ENCODE measurements at regions not wholly inside any gene's neighbourhood (a gene's known extent, or its start where the extent isn't known, plus 50 kb on each side); places are given as distances from the start of the nearest gene placed in this dataset.

GRCh38 chr11:81112718-81113117 lies 1620.9 kb downstream of the FAM181B start:
- POLR2A ChIA-PET, result no interaction called here
- no peaks in the 10 kb centered on the region for H3K4me1 ChIP-seq
- ATAC-seq, result no peak
- H3K9me3 ChIP-seq, result no peaks in the 10 kb centered on the region
- CTCF ChIA-PET, result interaction anchor here (0.5 kb wide), 1 partner anchor 14 kb away, joined by 3 read pairs; no protein-coding TSS in a partner anchor
- H3K4me3 ChIP-seq, result no peak overlapping the region
- no peak overlapping the region for H3K27ac ChIP-seq
- TF ChIP-seq NPAS2 (CRISPR knock-in tag; IDR thresholded peaks at IDR 0.05; ENCODE audit: borderline replicate concordance), result no peak
- no peak for TF ChIP-seq JUNB (IDR thresholded peaks at IDR 0.05)
- TF ChIP-seq RCOR1 (IDR thresholded peaks at IDR 0.05; ENCODE audit: low read depth, low read length), result no peak
- TF ChIP-seq, protein P1, sequence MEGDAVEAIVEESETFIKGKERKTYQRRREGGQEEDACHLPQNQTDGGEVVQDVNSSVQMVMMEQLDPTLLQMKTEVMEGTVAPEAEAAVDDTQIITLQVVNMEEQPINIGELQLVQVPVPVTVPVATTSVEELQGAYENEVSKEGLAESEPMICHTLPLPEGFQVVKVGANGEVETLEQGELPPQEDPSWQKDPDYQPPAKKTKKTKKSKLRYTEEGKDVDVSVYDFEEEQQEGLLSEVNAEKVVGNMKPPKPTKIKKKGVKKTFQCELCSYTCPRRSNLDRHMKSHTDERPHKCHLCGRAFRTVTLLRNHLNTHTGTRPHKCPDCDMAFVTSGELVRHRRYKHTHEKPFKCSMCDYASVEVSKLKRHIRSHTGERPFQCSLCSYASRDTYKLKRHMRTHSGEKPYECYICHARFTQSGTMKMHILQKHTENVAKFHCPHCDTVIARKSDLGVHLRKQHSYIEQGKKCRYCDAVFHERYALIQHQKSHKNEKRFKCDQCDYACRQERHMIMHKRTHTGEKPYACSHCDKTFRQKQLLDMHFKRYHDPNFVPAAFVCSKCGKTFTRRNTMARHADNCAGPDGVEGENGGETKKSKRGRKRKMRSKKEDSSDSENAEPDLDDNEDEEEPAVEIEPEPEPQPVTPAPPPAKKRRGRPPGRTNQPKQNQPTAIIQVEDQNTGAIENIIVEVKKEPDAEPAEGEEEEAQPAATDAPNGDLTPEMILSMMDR (IDR thresholded peaks at IDR 0.05), result no peak
- no peak overlapping the region for H3K4me2 ChIP-seq
- no peak for FAIRE-seq
- no peak for DNase-seq (ENCODE audit: low read depth in 1 of 2, low spot score in 1 of 2)

DNA sequence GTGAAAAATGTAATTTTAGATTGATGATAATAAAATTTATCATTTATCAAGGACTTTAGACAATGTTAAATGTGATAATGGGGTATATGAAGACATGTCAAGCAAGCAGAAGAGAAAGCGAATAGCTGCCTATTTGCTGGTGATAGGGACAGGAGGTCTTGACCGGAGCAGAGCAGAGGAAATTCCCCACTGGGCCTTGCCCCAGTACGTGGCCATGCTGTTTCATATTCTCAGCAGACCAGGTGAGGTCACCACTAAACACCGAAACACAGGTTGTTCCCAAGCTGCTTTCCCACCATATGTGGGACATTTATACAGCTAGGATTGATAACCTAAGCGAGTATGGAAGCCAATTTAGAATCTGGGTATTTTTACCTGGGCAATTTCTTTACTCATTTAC lies 1629.6 kb downstream of the FAM181B start:
- Histone ChIP-seq H3K4me3 (no peak overlapping the region), H3K9me3 (no peaks in the 10 kb centered on the region), H3K4me1 (no peaks in the 10 kb centered on the region), H3K4me2 (no peak overlapping the region), H3K27ac (no peak overlapping the region)
- ATAC-seq (no peak), DNase-seq (ENCODE audit: low read depth in 1 of 2, low spot score in 1 of 2) (no peak), FAIRE-seq (no peak)
- TF ChIP-seq CHD2 (IDR thresholded peaks at IDR 0.05; ENCODE audit: low read length, partially characterized antibody) (no peak), POLR2AphosphoS2 (conservative IDR thresholded peaks at IDR 0.05; ENCODE audit: low read length) (no peak), CBX2 (IDR thresholded peaks at IDR 0.05; ENCODE audit: borderline replicate concordance, low read depth) (no peak)
- ChIA-PET POLR2A (no interaction called here), CTCF (no interaction called here)
- 15% methylated on average over 5 of the region's 5 CpGs for WGBS (ENCODE audit: missing lambda C conversion rate)

GRCh38 chr11:81098471-81098870 lies 1635.2 kb downstream of the FAM181B start:
- Histone ChIP-seq H3K4me1 (no peaks in the 10 kb centered on the region), H3K4me2 (no peak overlapping the region), H3K9me3 (no peaks in the 10 kb centered on the region), H3K27ac (no peak overlapping the region), H3K4me3 (no peak overlapping the region)
- FAIRE-seq, result no peak
- DNase-seq (ENCODE audit: low read depth in 1 of 2, low spot score in 1 of 2), result no peak
- ChIA-PET POLR2A (no interaction called here), CTCF (interaction anchor here (0.6 kb wide), 2 partner anchors 14 to 660 kb away, joined by 3 to 5 read pairs; no protein-coding TSS in a partner anchor)
- WGBS (ENCODE audit: missing lambda C conversion rate), result 0% methylated on average over 1 of the region's 1 CpG
- ATAC-seq, result no peak
- TF ChIP-seq, protein P2, sequence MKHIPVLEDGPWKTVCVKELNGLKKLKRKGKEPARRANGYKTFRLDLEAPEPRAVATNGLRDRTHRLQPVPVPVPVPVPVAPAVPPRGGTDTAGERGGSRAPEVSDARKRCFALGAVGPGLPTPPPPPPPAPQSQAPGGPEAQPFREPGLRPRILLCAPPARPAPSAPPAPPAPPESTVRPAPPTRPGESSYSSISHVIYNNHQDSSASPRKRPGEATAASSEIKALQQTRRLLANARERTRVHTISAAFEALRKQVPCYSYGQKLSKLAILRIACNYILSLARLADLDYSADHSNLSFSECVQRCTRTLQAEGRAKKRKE (CRISPR knock-in tag; IDR thresholded peaks at IDR 0.05; ENCODE audit: low read depth), result no peak
- TF ChIP-seq BHLHE40 (IDR thresholded peaks at IDR 0.05; ENCODE audit: low read depth, low read length) (no peak), KDM1A (IDR thresholded peaks at IDR 0.05; ENCODE audit: low read depth) (no peak), POLR2AphosphoS2 (conservative IDR thresholded peaks at IDR 0.05; ENCODE audit: low read length) (no peak), CHD2 (IDR thresholded peaks at IDR 0.05; ENCODE audit: low read length, partially characterized antibody) (no peak), JUN (IDR thresholded peaks at IDR 0.05) (no peak), TP53 (CRISPR knock-in tag; IDR thresholded peaks at IDR 0.05) (no peak), HES2 (IDR thresholded peaks at IDR 0.05) (no peak), NFE2L2 (conservative IDR thresholded peaks at IDR 0.05; ENCODE audit: low read length) (no peak), E2F6 (IDR thresholded peaks at IDR 0.05; ENCODE audit: borderline replicate concordance, low read depth) (no peak), KDM5A (IDR thresholded peaks at IDR 0.05) (no peak), ZNF302 (CRISPR knock-in tag; IDR thresholded peaks at IDR 0.05) (no peak), GATA3 (IDR thresholded peaks at IDR 0.05; ENCODE audit: borderline replicate concordance) (no peak), PBX3 (IDR thresholded peaks at IDR 0.05) (no peak), SMC3 (IDR thresholded peaks at IDR 0.05) (no peak), SREBF2 (IDR thresholded peaks at IDR 0.05) (no peak)
